ENCODE measurements at regions not wholly inside any gene's neighbourhood (a gene's known extent, or its start where the extent isn't known, plus 50 kb on each side); places are given as distances from the start of the nearest gene placed in this dataset.

DNA sequence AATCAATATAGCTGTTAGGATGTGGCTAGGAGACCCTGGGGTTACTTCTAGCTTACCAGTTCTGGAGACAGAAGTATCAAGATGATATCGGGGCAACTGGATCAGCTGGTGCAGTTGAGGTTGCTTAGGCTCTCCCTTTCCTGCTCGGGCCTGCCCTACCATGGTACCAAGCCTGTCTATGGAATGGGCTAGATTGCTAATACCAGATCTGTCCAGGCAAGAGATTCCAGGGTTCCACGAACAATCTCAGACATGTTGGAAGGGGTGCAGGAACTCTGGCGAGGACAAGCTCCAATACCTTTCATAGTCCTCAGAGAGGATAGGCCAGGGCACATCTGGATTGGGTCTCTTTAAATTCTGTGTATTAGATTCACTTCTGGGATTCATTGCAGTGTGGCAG is 53.8 kb downstream of the ADM start:
- no peak for DNase-seq

GRCh38 chr11:10359171-10359570 is 54.3 kb downstream of the ADM start:
- DNase-seq = no peak

GRCh38 chr11:10360835-10361234 is 56.0 kb downstream of the ADM start:
- DNase-seq = no peak

DNA sequence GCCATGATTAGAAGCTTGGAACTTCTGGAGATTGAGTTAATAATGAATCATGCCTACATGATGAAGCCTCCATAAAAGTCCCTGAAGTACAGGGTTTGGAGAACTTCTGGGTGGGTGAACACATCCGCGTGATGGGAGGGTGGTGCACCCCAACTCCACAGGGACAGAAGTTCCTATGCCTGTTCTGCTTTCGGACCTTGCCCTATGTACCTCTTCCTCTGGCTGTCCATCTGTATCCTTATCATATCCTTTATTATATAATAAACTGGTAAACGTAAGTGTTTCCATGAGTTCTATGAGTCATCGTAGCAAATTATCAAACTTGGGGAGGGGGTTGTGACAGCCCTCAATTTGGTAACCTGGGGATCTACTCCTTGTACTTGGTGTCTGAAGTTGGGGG is 60.2 kb downstream of the ADM start:
- no peak for DNase-seq

DNA sequence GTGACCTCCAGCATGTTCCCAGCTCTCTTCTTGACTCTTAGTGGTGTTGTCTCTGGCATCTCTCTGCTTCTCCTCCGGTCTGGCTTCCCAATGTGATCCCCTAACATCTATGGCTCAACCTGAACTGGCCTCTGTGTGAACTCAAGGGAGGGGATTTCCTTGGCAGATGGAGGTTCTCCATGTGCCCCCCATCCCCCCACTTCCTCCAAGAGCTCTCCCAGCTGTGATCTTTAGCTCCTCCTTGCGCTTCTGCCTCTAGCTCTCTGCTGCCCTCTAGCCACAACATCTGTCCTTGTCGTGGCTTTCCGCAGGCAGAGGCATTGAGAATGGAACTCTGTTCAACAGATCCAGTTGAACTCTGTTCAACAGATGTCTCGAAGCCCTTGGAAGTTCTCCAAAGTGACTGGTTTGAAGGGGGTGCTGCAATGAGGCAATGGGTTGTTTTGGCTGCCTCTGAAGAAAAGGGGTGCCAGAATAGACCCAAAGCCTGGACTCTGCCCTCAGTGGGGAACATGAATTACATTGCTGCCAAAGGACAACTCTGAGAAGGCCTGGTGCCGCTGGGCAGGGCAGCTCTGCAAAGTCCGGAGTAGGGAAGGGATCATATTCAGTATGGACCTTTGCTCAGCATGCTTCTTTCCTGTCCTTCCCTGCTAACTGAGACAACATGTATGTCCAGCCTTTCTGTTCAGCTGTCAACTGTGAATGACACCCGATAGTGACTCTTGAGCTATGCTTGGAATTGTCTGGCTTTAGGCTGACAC is 61.9 kb downstream of the ADM start:
- DNase-seq = peak; percentile 79

DNA sequence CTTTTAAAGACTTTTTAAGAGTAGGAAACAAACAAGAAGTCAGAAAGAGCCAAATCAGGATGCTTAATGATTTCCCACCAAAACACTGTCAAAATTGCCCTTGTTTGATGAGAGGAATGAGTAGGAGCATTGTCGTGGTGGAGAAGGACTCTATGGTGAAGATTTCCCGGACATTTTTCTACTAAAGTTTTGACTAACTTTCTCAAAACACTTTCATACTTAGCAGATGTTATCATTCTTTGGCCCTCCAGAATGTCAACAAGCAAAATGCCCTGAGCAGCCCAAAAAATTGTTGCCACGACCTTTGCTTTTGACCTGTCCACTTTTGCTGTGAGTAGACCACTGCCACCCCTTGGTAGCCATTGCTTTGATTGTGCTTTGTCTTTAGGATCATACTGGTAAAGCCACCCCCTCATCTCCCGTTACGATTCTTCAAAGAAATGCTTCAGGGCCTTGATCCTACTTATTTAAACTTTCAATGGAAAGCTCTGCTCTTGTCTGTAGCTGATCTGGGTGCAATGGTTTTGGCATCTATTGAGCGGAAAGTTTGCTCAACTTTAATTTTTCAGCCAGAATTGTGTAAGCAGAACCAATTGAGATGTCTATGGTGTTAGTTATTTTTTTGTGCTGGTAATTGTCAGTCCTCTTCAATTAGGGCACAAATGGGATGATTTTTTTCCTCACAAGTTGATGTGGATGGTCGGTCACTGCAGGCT is 67.2 kb downstream of the ADM start:
- no peak for DNase-seq

- no peak for DNase-seq
Measured at GRCh38 chr11:10373340-10373739, 68.5 kb downstream of the ADM start.

- DNase-seq = no peak
Measured at GRCh38 chr11:10373929-10374328, 69.1 kb downstream of the ADM start.

GRCh38 chr11:10374386-10374785 is 69.5 kb downstream of the ADM start:
- DNase-seq = no peak

DNA sequence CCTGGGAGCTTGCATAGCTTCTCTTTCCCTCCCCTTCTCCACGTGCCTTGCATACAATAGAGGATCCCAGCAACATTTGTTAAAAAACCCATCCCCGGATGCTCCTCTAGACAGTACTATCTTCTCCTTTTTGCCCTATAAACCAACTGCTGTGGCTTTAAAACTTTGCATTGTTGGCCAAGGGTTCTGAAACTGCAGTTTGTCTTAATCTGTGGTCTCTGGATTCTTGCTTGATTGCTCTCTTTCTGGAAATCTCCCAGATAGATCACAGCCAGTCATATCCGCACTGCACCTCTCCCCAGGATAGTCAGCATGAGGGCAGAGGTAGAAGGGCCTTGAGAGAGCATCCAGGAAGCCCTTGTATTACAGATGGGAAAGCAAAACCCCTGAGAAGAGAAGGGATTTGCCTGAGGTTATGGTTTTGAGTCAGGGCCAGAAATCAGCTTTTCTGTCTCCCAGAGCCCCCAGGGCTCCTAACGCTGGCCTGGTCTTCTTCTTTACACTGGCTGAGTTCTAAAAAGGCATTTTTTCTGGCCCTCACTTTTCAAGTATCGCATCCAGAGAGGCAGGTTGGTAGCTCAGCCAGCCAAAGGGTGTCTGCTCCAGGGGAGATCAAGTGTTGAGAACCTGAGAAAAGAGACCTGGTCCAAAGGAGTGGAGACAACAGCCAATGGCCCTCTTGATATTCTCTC is 70.6 kb downstream of the ADM start:
- no peak for DNase-seq

GRCh38 chr11:10376061-10376460 is 71.2 kb downstream of the ADM start:
- no peak for DNase-seq

DNA sequence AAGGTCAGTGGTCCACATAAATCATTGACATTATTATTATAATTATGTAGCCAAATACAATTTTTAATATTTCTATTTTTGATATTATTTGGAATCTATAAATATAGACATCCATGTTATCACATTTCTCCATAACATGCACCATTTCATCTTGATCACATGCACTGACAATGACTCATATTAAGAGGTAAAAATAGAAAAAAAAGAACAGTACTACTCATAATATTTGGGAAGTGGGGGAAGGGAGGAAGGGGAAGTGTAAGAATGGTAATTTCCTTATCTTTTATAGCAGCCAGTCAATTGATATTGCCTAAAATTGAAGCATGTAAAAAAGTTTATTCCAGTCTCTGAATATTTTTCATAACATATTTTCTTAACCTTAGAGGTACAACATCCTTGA is 72.3 kb downstream of the ADM start:
- DNase-seq = no peak

DNA sequence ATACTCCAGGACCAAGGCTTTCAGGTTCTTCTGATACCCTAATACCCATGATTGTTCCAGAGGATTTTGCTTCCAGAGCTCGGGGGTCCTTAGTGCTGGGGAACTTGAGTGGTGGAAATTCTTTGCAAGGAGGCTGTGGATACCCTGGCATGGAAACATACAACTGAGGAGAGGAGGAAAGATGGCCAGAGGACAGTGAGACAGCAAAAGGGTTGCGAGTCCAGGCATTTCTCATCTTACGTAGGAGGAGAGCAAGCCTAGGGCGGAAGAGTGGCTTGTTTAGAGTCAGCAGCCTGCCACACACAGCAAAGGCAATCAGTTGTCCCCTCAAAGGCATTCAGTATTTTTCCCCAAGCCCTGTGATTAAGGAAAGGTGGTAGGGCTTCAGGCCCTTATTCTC is 73.5 kb downstream of the ADM start:
- no peak for DNase-seq

GRCh38 chr11:10379022-10379421 is 74.1 kb downstream of the ADM start:
- DNase-seq = no peak

DNA sequence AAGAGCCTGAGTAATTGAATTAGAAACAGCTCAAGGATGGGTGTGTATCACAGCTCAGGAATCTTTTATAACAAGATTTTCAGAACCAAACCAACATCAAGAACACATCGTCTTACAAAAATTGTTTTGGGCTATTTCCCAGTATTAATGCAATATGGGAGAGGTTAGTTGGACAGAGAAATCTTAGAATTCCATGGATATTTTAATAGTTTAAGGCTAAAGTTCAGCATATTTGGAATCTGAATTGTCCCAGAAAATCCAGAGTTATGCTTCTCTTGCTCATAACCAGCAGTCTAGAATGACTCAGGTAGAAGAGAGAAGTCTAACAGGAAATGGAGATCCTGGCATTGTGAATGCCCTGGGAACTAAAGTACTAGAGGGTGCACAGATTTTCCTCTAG is 74.6 kb downstream of the ADM start:
- DNase-seq = no peak

DNA sequence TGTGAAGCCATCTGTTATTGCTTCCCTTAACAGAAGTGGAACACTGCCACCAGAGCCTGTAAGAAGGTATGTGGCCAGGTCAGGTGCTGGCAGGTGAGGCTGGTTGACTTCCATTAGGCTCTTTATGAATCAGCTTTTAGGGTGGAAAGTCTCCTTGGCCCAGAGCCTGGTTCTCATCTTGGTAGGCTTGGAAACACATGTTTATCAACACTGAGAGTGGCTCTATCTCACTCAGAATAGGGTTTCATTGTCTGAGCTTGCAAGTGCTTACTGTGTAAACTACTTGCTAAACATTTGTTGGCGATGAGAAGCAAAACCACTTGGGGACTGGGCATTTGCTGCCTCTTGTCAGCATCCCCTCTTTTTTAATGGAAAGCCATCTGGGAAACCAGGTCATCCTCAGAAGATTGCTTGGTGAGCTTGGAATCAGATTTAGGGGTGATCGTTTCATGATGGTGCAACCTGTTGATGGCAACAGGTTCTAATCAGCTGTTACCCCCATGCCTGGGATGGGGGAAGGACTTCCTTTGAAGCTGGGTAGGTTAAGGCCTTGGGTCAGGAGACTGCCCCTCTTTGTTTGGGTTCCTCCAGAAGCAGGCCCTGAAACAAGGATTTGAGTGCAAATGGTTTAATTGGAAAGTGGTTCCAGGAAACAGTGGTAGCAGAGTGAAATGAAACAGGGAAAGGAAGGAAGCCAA is 75.0 kb upstream of the AMPD3 start:
- peak; percentile 65 for DNase-seq

GRCh38 chr11:10380921-10381320 is 74.1 kb upstream of the AMPD3 start:
- no peak for DNase-seq

DNA sequence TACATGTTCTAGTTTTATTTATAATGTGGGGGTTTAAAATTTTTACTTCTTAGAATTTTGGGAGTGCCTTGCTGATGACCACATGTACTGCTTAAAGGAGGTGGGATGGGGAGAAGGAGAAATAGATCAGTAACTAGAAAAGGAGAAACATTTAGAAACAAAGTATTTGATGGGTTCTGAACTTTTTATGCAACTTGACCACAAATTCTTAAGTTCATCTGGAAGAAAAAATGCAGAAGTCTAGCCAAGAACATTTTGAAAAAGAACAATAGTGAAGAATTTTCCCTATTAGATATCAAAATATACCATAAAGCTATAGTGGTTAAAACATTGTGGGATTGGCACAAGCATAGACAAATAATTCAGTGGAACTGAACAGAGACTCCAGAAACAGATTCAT is 73.3 kb upstream of the AMPD3 start:
- no peak for DNase-seq

GRCh38 chr11:10382518-10382917 is 72.5 kb upstream of the AMPD3 start:
- DNase-seq = no peak

DNA sequence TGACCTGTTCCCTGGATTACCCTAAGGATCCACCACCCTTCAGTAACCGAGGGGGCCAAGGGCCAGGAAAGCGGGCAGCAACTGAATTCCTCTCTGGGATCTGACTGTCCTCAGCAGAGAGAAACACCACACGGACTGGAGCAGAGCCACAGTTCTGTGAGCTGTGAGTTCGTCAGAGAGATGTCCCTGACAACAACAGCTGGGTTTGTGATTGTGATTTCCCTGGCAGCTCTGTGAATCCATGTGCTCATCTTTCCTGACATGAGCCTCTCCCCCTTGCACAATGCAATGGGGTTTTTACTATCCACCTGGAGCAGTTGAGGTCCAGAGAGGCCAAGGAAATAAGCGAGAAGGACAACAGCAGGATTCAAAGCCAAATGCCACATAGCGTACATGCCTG is 69.4 kb upstream of the AMPD3 start:
- DNase-seq = no peak

DNA sequence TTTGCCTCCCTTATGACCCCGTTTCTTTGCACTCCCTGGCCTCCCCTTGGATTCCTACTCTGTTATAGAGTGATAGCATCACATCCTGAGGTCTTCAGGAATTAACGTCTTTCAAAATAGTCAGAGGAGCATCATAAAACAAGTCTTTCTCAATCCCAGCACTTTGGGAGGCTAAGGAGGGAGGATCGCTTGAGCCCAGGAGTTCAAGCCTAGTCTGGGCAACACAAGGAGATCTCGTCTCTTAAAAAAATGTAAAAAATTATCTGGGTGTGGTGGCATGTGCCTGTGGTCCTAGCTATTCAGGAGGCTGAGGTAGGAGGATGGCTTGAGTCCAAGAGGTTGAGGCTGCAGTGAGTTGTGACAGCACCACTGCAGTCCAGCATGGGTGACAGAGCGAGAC is 68.7 kb upstream of the AMPD3 start:
- DNase-seq = no peak

DNA sequence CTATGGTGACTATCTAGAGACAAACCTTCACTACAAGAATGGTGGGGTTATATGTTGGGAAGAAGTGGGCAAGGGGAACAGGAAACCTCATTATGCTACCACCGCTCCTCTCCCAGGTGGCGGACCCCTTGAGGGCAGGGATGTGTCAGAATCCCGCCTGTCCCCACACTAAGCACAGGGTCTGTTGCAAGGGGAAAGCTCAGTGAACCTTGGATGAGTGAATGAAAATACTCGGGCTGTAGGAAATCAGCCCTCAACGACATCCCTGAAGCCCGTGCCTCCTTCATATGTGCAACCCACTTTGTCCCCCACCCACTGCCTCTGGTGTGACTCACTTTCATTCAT is 68.2 kb upstream of the AMPD3 start:
- no peak for DNase-seq

DNA sequence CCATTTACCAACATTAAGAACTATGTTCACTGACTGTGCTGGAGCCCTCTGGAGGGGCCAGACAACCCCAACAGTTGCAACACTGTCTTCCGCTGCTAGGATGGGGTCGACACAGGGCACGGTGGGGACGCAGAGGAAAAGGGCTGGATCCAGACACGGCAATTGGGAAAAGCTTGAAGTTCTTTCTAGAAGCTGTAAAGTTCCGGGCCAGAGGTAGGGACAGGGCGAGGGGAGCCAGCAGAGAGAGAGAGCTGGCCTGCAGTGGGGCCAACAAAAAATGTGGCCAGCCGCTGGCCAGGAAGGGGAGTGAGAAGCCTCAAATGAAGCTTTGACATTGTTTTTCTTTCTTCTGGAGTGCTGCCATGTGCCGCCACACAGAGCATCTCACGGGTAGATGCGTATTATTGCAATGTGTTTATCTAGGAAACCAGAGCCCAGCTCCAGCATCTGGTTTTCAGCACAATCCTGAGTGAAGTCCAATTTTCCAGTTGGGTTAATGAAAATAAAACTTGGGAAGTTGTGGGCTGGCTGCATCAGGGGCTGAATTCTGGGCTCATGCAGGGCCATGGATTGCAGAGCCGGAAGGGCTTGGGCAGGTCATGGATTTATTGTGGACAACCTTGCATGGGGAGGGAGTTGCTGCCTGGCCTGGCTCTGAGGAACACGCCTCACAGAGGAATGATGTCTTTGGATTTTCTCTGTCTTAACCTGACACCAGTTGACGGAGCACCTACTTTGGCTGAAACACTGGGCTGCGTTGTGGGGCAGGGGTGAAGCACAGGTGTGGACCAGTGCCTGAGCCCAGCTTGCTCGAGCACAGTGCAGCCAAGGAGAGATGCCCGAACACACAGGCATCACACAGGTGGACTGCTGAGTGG is 67.6 kb upstream of the AMPD3 start:
- no peak for DNase-seq

Measured in NCI-H774 (cell line).